ENCODE measurements at regions not wholly inside any gene's neighbourhood (a gene's known extent, or its start where the extent isn't known, plus 50 kb on each side); places are given as distances from the start of the nearest gene placed in this dataset.

DNA sequence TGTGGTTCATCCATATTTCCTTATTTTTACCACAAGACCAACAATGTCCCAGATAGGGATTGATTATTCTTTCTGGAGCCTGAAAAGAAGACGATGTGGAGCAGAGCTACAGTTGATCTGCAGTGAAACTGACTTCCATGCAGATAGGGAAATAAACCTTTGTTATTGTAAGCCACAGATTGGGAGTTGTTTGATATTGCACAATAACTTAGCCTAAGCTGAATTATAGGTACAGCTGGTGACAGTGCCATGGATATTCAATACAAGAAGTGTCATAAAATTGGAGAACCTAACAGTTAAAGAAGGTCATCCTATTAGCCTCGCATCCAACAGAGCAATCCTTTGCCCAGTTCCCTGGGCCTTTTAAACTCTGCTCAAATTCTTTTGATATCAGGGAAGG, 367.7 kb upstream of the PPP2R3A start:
- no peak for TF ChIP-seq POLR2A (IDR thresholded peaks at IDR 0.05)
- TF ChIP-seq, protein P1, sequence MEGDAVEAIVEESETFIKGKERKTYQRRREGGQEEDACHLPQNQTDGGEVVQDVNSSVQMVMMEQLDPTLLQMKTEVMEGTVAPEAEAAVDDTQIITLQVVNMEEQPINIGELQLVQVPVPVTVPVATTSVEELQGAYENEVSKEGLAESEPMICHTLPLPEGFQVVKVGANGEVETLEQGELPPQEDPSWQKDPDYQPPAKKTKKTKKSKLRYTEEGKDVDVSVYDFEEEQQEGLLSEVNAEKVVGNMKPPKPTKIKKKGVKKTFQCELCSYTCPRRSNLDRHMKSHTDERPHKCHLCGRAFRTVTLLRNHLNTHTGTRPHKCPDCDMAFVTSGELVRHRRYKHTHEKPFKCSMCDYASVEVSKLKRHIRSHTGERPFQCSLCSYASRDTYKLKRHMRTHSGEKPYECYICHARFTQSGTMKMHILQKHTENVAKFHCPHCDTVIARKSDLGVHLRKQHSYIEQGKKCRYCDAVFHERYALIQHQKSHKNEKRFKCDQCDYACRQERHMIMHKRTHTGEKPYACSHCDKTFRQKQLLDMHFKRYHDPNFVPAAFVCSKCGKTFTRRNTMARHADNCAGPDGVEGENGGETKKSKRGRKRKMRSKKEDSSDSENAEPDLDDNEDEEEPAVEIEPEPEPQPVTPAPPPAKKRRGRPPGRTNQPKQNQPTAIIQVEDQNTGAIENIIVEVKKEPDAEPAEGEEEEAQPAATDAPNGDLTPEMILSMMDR (IDR thresholded peaks at IDR 0.05) = no peak
- no peak for TF ChIP-seq EP300 (IDR thresholded peaks at IDR 0.05)
- no peak for TF ChIP-seq POLR2AphosphoS5 (IDR thresholded peaks at IDR 0.05)

Measured in gastroesophageal sphincter (tissue), 3 donors.